Neural cell (in vitro differentiated cells): ENCODE measurements at regions not wholly inside any gene's neighbourhood (a gene's known extent, or its start where the extent isn't known, plus 50 kb on each side); places are given as distances from the start of the nearest gene placed in this dataset.

Source experiments
- CTCF ChIP-seq: fragments of 450-650 bp; IDR thresholded peaks from 2 replicates; pipeline ENCODE4 v1.5.1; 2014; ENCODE audit warnings: antibody characterized with exemption, mild to moderate bottlenecking, moderate library complexity; ENCODE audit not compliant: poor library complexity, severe bottlenecking
- EP300 ChIP-seq: fragments of 450-650 bp; conservative IDR thresholded peaks from 2 replicates; pipeline ENCODE4 v1.6.1; 2014; ENCODE audit warnings: antibody characterized with exemption, mild to moderate bottlenecking, moderate library complexity; ENCODE audit not compliant: poor library complexity, severe bottlenecking
- EZH2 ChIP-seq: fragments of 200-600, 300-800 bp; shearing (Covaris generic), sonication (generic); IDR thresholded peaks from 2 replicates; pipeline ENCODE4 v1.6.1; 2014; ENCODE audit warnings: antibody characterized with exemption, low read length, borderline replicate concordance, mild to moderate bottlenecking; ENCODE audit not compliant: insufficient read depth, poor library complexity, severe bottlenecking
- MXI1 ChIP-seq: fragments of 450-650 bp; conservative IDR thresholded peaks from 2 replicates; pipeline ENCODE4 v1.6.1; 2014; ENCODE audit warnings: antibody characterized with exemption, mild to moderate bottlenecking; ENCODE audit not compliant: poor library complexity, severe bottlenecking
- POLR2AphosphoS5 ChIP-seq: IDR thresholded peaks from 2 replicates; pipeline ENCODE4 v1.6.1; 2012
- RAD21 ChIP-seq: fragments of 450-650 bp; conservative IDR thresholded peaks from 2 replicates; pipeline ENCODE4 v1.6.1; 2014; ENCODE audit warnings: antibody characterized with exemption, mild to moderate bottlenecking, moderate library complexity
- REST ChIP-seq: IDR thresholded peaks from 2 replicates; pipeline ENCODE4 v1.6.1; 2012; ENCODE audit warnings: borderline replicate concordance
- TAF1 ChIP-seq: IDR thresholded peaks from 2 replicates; pipeline ENCODE4 v1.6.1; 2012; ENCODE audit warnings: low read depth

- TF ChIP-seq EZH2 (no peak), CTCF (no peak), POLR2AphosphoS5 (no peak), EP300 (no peak), MXI1 (no peak), RAD21 (no peak), REST (no peak), TAF1 (no peak)
These were observed 868.9 kb upstream of the SOX9 start for GRCh38 chr17:71251951-71252350.
